GM12878 (cell line): ENCODE measurements at regions not wholly inside any gene's neighbourhood (a gene's known extent, or its start where the extent isn't known, plus 50 kb on each side); places are given as distances from the start of the nearest gene placed in this dataset.

ENCODE experiments used
- ATAC-seq: fragments of 200-7000 bp; cut with Tn5 transposase; 3 replicates; pipeline ENCODE4 v1.9.1; 2020; ENCODE audit warnings: mild to moderate bottlenecking, moderate library complexity
- BruUV-seq: library from RNA; stranded (reverse); fragments of 400-500 nt; replicated peaks from 2 replicates; lab custom pipeline; 2021; lab: Mats Ljungman, UMichigan
- CTCF ChIA-PET: fragments of 300-600 bp; sonication (Branson Sonifier 250); formaldehyde crosslinking; extraction: SDS; loops from one replicate; lab custom pipeline; 2021; ENCODE audit warnings: inconsistent platforms; lab: Yijun Ruan, JAX
- POLR2A ChIA-PET: fragments of 350-600 bp; formaldehyde crosslinking; extraction: SDS; loops from one replicate; lab custom pipeline; 2021; ENCODE audit warnings: inconsistent platforms; lab: Charles Lee
- RAD21 ChIA-PET: fragments of 300-600 bp; sonication (Branson Sonifier 250); formaldehyde crosslinking; loops from one replicate; lab custom pipeline; 2023; ENCODE audit warnings: antibody characterized with exemption; ENCODE audit not compliant: unreplicated experiment; lab: Charles Lee
- SMC1A ChIA-PET: fragments of 300-600 bp; sonication (Branson Sonifier 250); formaldehyde crosslinking; loops from one replicate; lab custom pipeline; 2023; ENCODE audit not compliant: unreplicated experiment, uncharacterized antibody; lab: Charles Lee
- DNase-seq: peaks from one replicate; pipeline ENCODE4 v3.0.0-alpha.2; 2011; ENCODE audit warnings: low read depth, low spot score
- FAIRE-seq: peaks from 3 replicates; lab custom pipeline; 2011; peaks lifted over from hg19 to GRCh38; lab: Jason Lieb, UNC
- H2AFZ ChIP-seq: 2 replicates; pipeline ENCODE4 v1.6.0; 2011; ENCODE audit warnings: low read depth, low read length, control low read depth; ENCODE audit not compliant: control insufficient read depth
- H3K27ac ChIP-seq: 2 replicates; pipeline ENCODE4 v1.5.1; 2011; ENCODE audit warnings: control low read depth; ENCODE audit not compliant: control insufficient read depth, insufficient read depth
- H3K27me3 ChIP-seq, 2 experiments: replicated peaks in 1 of 2; 2 replicates each; pipeline versions ENCODE4 v1.6.0 to v1.6.1; 2011; ENCODE audit warnings: low read length in 1 of 2; ENCODE audit not compliant: control insufficient read depth in 2 of 2, insufficient read depth in 2 of 2
- H3K36me3 ChIP-seq, 2 experiments: 2 replicates each; pipeline ENCODE4 v1.5.1; 2011; ENCODE audit warnings: low read length in 1 of 2; ENCODE audit not compliant: control insufficient read depth in 2 of 2, insufficient read depth in 2 of 2
- H3K4me1 ChIP-seq: 2 replicates; pipeline ENCODE4 v1.6.1; 2011; ENCODE audit warnings: mild to moderate bottlenecking, low read length, moderate library complexity, mixed read lengths; ENCODE audit not compliant: control insufficient read depth, insufficient read depth
- H3K4me2 ChIP-seq: 2 replicates; pipeline ENCODE4 v1.6.0; 2011; ENCODE audit warnings: control low read depth; ENCODE audit not compliant: control insufficient read depth, insufficient read depth
- H3K4me3 ChIP-seq: fragments of 200-600 bp; sonication (generic); 2 replicates; pipeline ENCODE4 v1.5.1; 2016
- H3K79me2 ChIP-seq: 2 replicates; pipeline ENCODE4 v1.6.0; 2011; ENCODE audit warnings: low read length; ENCODE audit not compliant: control insufficient read depth, insufficient read depth
- H3K9ac ChIP-seq: 2 replicates; pipeline ENCODE4 v1.8.0; 2011; ENCODE audit warnings: low read length, control low read depth, mixed read lengths; ENCODE audit not compliant: control insufficient read depth, insufficient read depth
- H3K9me3 ChIP-seq: replicated peaks from 3 replicates; pipeline ENCODE4 v1.5.1; 2011; ENCODE audit warnings: mild to moderate bottlenecking, low read length; ENCODE audit not compliant: control insufficient read depth, insufficient read depth
- H4K20me1 ChIP-seq: 2 replicates; pipeline ENCODE4 v1.6.0; 2011; ENCODE audit not compliant: control insufficient read depth, insufficient read depth
- GATAD2B ChIP-seq: fragments of 450-650 bp; conservative IDR thresholded peaks from 2 replicates; pipeline ENCODE4 v1.6.1; 2017; ENCODE audit warnings: low read depth, mild to moderate bottlenecking, moderate library complexity
- HDAC2 ChIP-seq: fragments of 200-600 bp; sonication (generic); IDR thresholded peaks from 2 replicates; pipeline ENCODE4 v1.6.1; 2017
- KAT2A ChIP-seq: conservative IDR thresholded peaks from 2 replicates; pipeline ENCODE4 v1.6.1; 2011; ENCODE audit warnings: low read depth, low read length; ENCODE audit not compliant: control insufficient read depth
- SMARCA5 ChIP-seq: fragments of 450-650 bp; IDR thresholded peaks from 2 replicates; pipeline ENCODE4 v1.6.1; 2017; ENCODE audit warnings: mild to moderate bottlenecking
- SRF ChIP-seq, 2 experiments: IDR thresholded peaks; 2 replicates each; pipeline ENCODE4 v1.6.1; 2011; ENCODE audit warnings: low read depth in 2 of 2, low read length in 2 of 2, mild to moderate bottlenecking in 1 of 2, moderate library complexity in 1 of 2
- SUZ12 ChIP-seq: fragments of 200-600 bp; sonication (generic); IDR thresholded peaks from one replicate; pipeline ENCODE4 v1.6.1; 2018; ENCODE audit warnings: antibody characterized with exemption, mild to moderate bottlenecking; ENCODE audit not compliant: unreplicated experiment
- in situ Hi-C: fragments of 300-500 bp; cut with MboI; formaldehyde crosslinking; loops from 9 replicates; pipeline ENCODE4 v1.14.3; 2018; ENCODE audit warnings: mixed read lengths
- intact Hi-C: fragments of 100-400 bp; cut with micrococcal nuclease; formaldehyde crosslinking; loops from one replicate; pipeline ENCODE4 v1.14.2; 2022; ENCODE audit not compliant: unreplicated experiment
- TF ChIP-seq, protein P1 (sequence below): fragments of 450-650 bp; IDR thresholded peaks from 2 replicates; pipeline ENCODE4 v1.6.1; 2017; ENCODE audit warnings: borderline replicate concordance
- TF ChIP-seq, protein P2 (sequence below): IDR thresholded peaks from 2 replicates; pipeline ENCODE4 v1.6.1; 2012; ENCODE audit warnings: improper control_type of control experiment, low read depth, low read length; ENCODE audit not compliant: insufficient replicate concordance
- TF ChIP-seq, protein P3 (sequence below): fragments of 450-650 bp; formaldehyde crosslinking; IDR thresholded peaks from 2 replicates; pipeline ENCODE4 v1.5.0; 2022; ENCODE audit warnings: mild to moderate bottlenecking, missing genetic modification characterization

DNA sequence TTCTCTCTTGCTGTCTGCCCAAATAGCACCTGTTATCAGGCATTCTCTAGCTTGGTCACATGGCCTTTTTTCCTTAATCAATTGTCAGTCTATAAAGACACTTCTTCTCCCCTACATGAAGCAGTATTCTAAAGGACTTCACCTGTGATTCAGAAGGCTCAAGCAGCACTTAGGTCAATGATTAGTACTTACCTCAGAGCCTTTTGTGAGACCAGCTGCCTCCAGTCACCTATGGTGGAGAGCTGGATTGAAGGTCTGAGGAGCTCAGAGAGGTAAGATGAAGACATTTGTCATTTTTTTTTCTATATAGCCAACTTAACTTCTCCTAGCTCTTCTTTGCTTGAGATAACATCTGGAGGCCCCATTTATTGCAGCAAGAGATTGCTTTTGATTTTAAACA is 278.3 kb upstream of the PCSK5 start:
- intact Hi-C loops: no loop called here
- H4K20me1 ChIP-seq: no peaks in the 10 kb centered on the region; the same call in 1 of the 2 replicates
- no peak overlapping the region for H3K27ac ChIP-seq
- H3K36me3 ChIP-seq: no peaks in the 10 kb centered on the region
- no peaks in the 10 kb centered on the region for H3K4me1 ChIP-seq
- H3K9me3 ChIP-seq: no peaks in the 10 kb centered on the region
- H3K4me2 ChIP-seq: no peak overlapping the region
- in situ Hi-C loops: no loop called here
- no peaks in the 10 kb centered on the region for H3K79me2 ChIP-seq
- no peaks in the 10 kb centered on the region for H3K27me3 ChIP-seq
- CTCF ChIA-PET: no interaction called here
- no peak overlapping the region for H3K4me3 ChIP-seq
- no peak for DNase-seq
- SMC1A ChIA-PET: no interaction called here
- BruUV-seq: no TSS peak
- no peak for ATAC-seq
- TF ChIP-seq GATAD2B: no peak
- TF ChIP-seq SMARCA5: no peak
- no peak for TF ChIP-seq SRF (IDR thresholded peaks at IDR 0.05; ENCODE audit: low read depth in 2 of 2, low read length in 2 of 2)
- TF ChIP-seq SUZ12: no peak
- no peak for TF ChIP-seq HDAC2
- no peak for TF ChIP-seq KAT2A
- TF ChIP-seq, protein P1, sequence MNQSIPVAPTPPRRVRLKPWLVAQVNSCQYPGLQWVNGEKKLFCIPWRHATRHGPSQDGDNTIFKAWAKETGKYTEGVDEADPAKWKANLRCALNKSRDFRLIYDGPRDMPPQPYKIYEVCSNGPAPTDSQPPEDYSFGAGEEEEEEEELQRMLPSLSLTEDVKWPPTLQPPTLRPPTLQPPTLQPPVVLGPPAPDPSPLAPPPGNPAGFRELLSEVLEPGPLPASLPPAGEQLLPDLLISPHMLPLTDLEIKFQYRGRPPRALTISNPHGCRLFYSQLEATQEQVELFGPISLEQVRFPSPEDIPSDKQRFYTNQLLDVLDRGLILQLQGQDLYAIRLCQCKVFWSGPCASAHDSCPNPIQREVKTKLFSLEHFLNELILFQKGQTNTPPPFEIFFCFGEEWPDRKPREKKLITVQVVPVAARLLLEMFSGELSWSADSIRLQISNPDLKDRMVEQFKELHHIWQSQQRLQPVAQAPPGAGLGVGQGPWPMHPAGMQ: no peak
- TF ChIP-seq, protein P2, sequence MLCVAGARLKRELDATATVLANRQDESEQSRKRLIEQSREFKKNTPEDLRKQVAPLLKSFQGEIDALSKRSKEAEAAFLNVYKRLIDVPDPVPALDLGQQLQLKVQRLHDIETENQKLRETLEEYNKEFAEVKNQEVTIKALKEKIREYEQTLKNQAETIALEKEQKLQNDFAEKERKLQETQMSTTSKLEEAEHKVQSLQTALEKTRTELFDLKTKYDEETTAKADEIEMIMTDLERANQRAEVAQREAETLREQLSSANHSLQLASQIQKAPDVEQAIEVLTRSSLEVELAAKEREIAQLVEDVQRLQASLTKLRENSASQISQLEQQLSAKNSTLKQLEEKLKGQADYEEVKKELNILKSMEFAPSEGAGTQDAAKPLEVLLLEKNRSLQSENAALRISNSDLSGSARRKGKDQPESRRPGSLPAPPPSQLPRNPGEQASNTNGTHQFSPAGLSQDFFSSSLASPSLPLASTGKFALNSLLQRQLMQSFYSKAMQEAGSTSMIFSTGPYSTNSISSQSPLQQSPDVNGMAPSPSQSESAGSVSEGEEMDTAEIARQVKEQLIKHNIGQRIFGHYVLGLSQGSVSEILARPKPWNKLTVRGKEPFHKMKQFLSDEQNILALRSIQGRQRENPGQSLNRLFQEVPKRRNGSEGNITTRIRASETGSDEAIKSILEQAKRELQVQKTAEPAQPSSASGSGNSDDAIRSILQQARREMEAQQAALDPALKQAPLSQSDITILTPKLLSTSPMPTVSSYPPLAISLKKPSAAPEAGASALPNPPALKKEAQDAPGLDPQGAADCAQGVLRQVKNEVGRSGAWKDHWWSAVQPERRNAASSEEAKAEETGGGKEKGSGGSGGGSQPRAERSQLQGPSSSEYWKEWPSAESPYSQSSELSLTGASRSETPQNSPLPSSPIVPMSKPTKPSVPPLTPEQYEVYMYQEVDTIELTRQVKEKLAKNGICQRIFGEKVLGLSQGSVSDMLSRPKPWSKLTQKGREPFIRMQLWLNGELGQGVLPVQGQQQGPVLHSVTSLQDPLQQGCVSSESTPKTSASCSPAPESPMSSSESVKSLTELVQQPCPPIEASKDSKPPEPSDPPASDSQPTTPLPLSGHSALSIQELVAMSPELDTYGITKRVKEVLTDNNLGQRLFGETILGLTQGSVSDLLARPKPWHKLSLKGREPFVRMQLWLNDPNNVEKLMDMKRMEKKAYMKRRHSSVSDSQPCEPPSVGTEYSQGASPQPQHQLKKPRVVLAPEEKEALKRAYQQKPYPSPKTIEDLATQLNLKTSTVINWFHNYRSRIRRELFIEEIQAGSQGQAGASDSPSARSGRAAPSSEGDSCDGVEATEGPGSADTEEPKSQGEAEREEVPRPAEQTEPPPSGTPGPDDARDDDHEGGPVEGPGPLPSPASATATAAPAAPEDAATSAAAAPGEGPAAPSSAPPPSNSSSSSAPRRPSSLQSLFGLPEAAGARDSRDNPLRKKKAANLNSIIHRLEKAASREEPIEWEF: no peak
- TF ChIP-seq, protein P3, sequence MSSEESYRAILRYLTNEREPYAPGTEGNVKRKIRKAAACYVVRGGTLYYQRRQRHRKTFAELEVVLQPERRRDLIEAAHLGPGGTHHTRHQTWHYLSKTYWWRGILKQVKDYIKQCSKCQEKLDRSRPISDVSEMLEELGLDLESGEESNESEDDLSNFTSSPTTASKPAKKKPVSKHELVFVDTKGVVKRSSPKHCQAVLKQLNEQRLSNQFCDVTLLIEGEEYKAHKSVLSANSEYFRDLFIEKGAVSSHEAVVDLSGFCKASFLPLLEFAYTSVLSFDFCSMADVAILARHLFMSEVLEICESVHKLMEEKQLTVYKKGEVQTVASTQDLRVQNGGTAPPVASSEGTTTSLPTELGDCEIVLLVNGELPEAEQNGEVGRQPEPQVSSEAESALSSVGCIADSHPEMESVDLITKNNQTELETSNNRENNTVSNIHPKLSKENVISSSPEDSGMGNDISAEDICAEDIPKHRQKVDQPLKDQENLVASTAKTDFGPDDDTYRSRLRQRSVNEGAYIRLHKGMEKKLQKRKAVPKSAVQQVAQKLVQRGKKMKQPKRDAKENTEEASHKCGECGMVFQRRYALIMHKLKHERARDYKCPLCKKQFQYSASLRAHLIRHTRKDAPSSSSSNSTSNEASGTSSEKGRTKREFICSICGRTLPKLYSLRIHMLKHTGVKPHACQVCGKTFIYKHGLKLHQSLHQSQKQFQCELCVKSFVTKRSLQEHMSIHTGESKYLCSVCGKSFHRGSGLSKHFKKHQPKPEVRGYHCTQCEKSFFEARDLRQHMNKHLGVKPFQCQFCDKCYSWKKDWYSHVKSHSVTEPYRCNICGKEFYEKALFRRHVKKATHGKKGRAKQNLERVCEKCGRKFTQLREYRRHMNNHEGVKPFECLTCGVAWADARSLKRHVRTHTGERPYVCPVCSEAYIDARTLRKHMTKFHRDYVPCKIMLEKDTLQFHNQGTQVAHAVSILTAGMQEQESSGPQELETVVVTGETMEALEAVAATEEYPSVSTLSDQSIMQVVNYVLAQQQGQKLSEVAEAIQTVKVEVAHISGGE (CRISPR knock-in tag): no peak
- no peak for FAIRE-seq
- RAD21 ChIA-PET: no interaction called here
- no peak overlapping the region for H2AFZ ChIP-seq
- H3K9ac ChIP-seq: no peak overlapping the region
- POLR2A ChIA-PET: no interaction called here
